SK-N-SH treated with all-trans-retinoic acid at 6 μM for 48 hours (cell line): ENCODE measurements at regions not wholly inside any gene's neighbourhood (a gene's known extent, or its start where the extent isn't known, plus 50 kb on each side); places are given as distances from the start of the nearest gene placed in this dataset.

Source experiments
- ARNTL ChIP-seq: fragments of 450-650 bp; formaldehyde crosslinking; IDR thresholded peaks from 2 replicates; pipeline ENCODE4 v1.5.0; 2020; ENCODE audit warnings: low read depth, mild to moderate bottlenecking, moderate library complexity, borderline replicate concordance
- BACH2 ChIP-seq: fragments of 250-450 bp; sonication (Bioruptor Pico); IDR thresholded peaks from 2 replicates; pipeline ENCODE4 v1.9.0; 2021; ENCODE audit warnings: mild to moderate bottlenecking, borderline replicate concordance
- CSDC2 ChIP-seq: fragments of 250-450 bp; sonication (Bioruptor Pico); IDR thresholded peaks from 2 replicates; pipeline ENCODE4 v1.5.0; 2020; ENCODE audit warnings: mild to moderate bottlenecking, moderate library complexity
- ESRRG ChIP-seq: fragments of 250-450 bp; sonication (Bioruptor Pico); IDR thresholded peaks from 2 replicates; pipeline ENCODE4 v1.6.1; 2021; ENCODE audit warnings: mild to moderate bottlenecking
- OSR1 ChIP-seq: fragments of 250-450 bp; sonication (Bioruptor Pico); IDR thresholded peaks from 2 replicates; pipeline ENCODE4 v1.8.0; 2022; ENCODE audit warnings: moderate library complexity, mild to moderate bottlenecking, inconsistent platforms
- PATZ1 ChIP-seq: fragments of 250-450 bp; sonication (Bioruptor Pico); IDR thresholded peaks from 2 replicates; pipeline ENCODE4 v1.8.0; 2020; ENCODE audit warnings: mild to moderate bottlenecking, moderate library complexity, borderline replicate concordance
- POU6F1 ChIP-seq: fragments of 250-450 bp; sonication (Bioruptor Pico); IDR thresholded peaks from 2 replicates; pipeline ENCODE4 v1.8.0; 2021; ENCODE audit warnings: low read depth, mild to moderate bottlenecking, moderate library complexity, borderline replicate concordance
- PPARA ChIP-seq: fragments of 250-450 bp; sonication (Bioruptor Pico); IDR thresholded peaks from 2 replicates; pipeline ENCODE4 v1.5.0; 2020; ENCODE audit warnings: mild to moderate bottlenecking, borderline replicate concordance
- RARB ChIP-seq: fragments of 250-450 bp; sonication (Bioruptor Pico); IDR thresholded peaks from 2 replicates; pipeline ENCODE4 v1.8.0; 2021; ENCODE audit warnings: mild to moderate bottlenecking, moderate library complexity
- SNAI2 ChIP-seq: fragments of 250-450 bp; sonication (Bioruptor Pico); IDR thresholded peaks from 2 replicates; pipeline ENCODE4 v1.5.0; 2020; ENCODE audit warnings: mild to moderate bottlenecking, moderate library complexity
- TOX ChIP-seq: fragments of 250-450 bp; sonication (Bioruptor Pico); IDR thresholded peaks from 2 replicates; pipeline ENCODE4 v1.8.0; 2021; ENCODE audit warnings: mild to moderate bottlenecking, moderate library complexity, borderline replicate concordance
- ZFP3 ChIP-seq: fragments of 250-450 bp; sonication (Bioruptor Pico); IDR thresholded peaks from 2 replicates; pipeline ENCODE4 v1.5.0; 2020; ENCODE audit warnings: mild to moderate bottlenecking, moderate library complexity
- ZFP30 ChIP-seq: fragments of 450-650 bp; formaldehyde crosslinking; IDR thresholded peaks from 2 replicates; pipeline ENCODE4 v1.5.0; 2022; ENCODE audit warnings: mild to moderate bottlenecking, moderate library complexity
- ZNF565 ChIP-seq: fragments of 450-650 bp; formaldehyde crosslinking; conservative IDR thresholded peaks from 2 replicates; pipeline ENCODE4 v1.5.0; 2020; ENCODE audit warnings: low read depth, mild to moderate bottlenecking, moderate library complexity

GRCh38 chr6:119527231-119527578 is 177.6 kb upstream of the MAN1A1 start:
- TF ChIP-seq ESRRG (CRISPR knock-in tag) = no peak
- no peak for TF ChIP-seq PPARA (CRISPR knock-in tag)
- TF ChIP-seq ZFP30 (CRISPR knock-in tag) = no peak
- no peak for TF ChIP-seq POU6F1
- no peak for TF ChIP-seq BACH2 (CRISPR knock-in tag)
- TF ChIP-seq OSR1 (CRISPR knock-in tag) = no peak
- no peak for TF ChIP-seq TOX (CRISPR knock-in tag)
- TF ChIP-seq PATZ1 (CRISPR knock-in tag) = no peak
- no peak for TF ChIP-seq ZFP3 (CRISPR knock-in tag)
- TF ChIP-seq CSDC2 (CRISPR knock-in tag) = no peak
- TF ChIP-seq ZNF565 = no peak
- no peak for TF ChIP-seq SNAI2 (CRISPR knock-in tag)
- no peak for TF ChIP-seq ARNTL (CRISPR knock-in tag)
- TF ChIP-seq RARB (CRISPR knock-in tag) = no peak
